ENCODE measurements at regions not wholly inside any gene's neighbourhood (a gene's known extent, or its start where the extent isn't known, plus 50 kb on each side); places are given as distances from the start of the nearest gene placed in this dataset.
"Not testable (repeated sequence)": the region's sequence is repeated elsewhere in the genome, so short reads cannot be mapped to it uniquely, and the experiment has no call there.

GRCh38 chr1:30548294-30548693, 175.1 kb downstream of the MATN1 start:
- H3K4me3 ChIP-seq (ENCODE audit: low read depth, low read length) = no peak overlapping the region
- DNase-seq (ENCODE audit: low read depth) = no peak
- no peak for TF ChIP-seq CTCF (IDR thresholded peaks at IDR 0.05; ENCODE audit: low read depth, low read length, missing control alignments)

DNA sequence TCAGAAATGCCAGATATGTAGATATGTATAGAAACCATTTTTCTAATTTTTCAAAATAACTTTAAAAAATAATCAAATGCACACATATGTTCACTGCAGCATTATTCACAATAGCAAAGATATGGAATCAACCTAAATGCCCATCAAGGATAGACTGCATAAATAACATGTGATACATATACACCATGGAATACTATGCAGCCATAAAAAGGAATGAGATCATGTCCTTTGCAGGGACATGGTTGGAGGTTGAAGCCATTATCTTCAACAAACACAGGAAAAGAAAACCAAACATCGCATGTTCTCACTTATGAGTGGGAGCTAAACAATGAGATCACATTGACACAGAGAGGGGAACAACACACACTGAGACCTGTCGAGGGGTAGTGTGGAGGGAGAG, 176.1 kb downstream of the MATN1 start:
- not testable (repeated sequence) for H3K4me3 ChIP-seq (ENCODE audit: low read depth, low read length); DNase-seq (ENCODE audit: low read depth)

DNA sequence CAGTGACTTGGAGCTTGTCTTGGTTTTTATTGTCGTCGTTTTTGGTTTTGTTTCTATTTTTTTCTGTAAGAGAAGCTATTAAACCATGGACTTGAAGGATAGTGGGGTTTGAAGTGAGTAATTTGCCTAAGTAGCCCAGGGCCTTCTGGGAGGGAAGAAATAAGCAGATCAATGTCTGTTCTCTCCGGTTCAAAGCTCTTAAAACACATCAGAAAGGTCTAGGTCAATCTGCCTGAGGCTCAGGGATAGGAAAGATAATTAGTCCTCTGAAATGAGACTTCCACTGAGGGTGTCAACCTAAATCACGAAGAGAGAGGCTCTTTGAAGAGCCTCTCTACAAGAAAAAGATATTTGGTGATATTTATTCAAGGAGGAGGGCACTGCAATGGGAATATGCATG, 178.0 kb downstream of the MATN1 start:
- TF ChIP-seq CTCF (IDR thresholded peaks at IDR 0.05; ENCODE audit: low read depth, low read length, missing control alignments) = no peak
- no peak for DNase-seq (ENCODE audit: low read depth)
- no peak overlapping the region for H3K4me3 ChIP-seq (ENCODE audit: low read depth, low read length)

GRCh38 chr1:30541721-30542485, 181.5 kb downstream of the MATN1 start:
- no peak for TF ChIP-seq CTCF (IDR thresholded peaks at IDR 0.05; ENCODE audit: low read depth, low read length, missing control alignments)
- no peak for DNase-seq (ENCODE audit: low read depth)
- no peak overlapping the region for H3K4me3 ChIP-seq (ENCODE audit: low read depth, low read length)

- DNase-seq (ENCODE audit: low read depth) = no peak
- no peak overlapping the region for H3K4me3 ChIP-seq (ENCODE audit: low read depth, low read length)
- no peak for TF ChIP-seq CTCF (IDR thresholded peaks at IDR 0.05; ENCODE audit: low read depth, low read length, missing control alignments)
Observed at GRCh38 chr1:30540611-30541192, 182.7 kb downstream of the MATN1 start.

- H3K4me3 ChIP-seq (ENCODE audit: low read depth, low read length) = no peak overlapping the region
- TF ChIP-seq CTCF (IDR thresholded peaks at IDR 0.05; ENCODE audit: low read depth, low read length, missing control alignments) = no peak
- DNase-seq (ENCODE audit: low read depth) = no peak
Observed at GRCh38 chr1:30539884-30540283, 183.5 kb downstream of the MATN1 start.

GRCh38 chr1:30538993-30539867, 184.2 kb downstream of the MATN1 start:
- no peak for DNase-seq (ENCODE audit: low read depth)
- no peak overlapping the region for H3K4me3 ChIP-seq (ENCODE audit: low read depth, low read length)
- no peak for TF ChIP-seq CTCF (IDR thresholded peaks at IDR 0.05; ENCODE audit: low read depth, low read length, missing control alignments)
